GM19463 (cell line): ENCODE measurements at regions not wholly inside any gene's neighbourhood (a gene's known extent, or its start where the extent isn't known, plus 50 kb on each side); places are given as distances from the start of the nearest gene placed in this dataset.

Experiments used
- ATAC-seq: cut with Tn5 transposase; IDR thresholded peaks from one replicate; pipeline ENCODE4 v1.9.1; 2021; ENCODE audit warnings: mild to moderate bottlenecking, moderate library complexity; ENCODE audit not compliant: unreplicated experiment

GRCh38 chr2:217419055-217419671, 559.3 kb upstream of the TNP1 start:
- ATAC-seq = no peak

GRCh38 chr2:217418544-217418943, 558.7 kb upstream of the TNP1 start:
- ATAC-seq = no peak

- ATAC-seq = no peak
Measured at GRCh38 chr2:217418090-217418489, 558.2 kb upstream of the TNP1 start.

GRCh38 chr2:217417536-217417935, 557.7 kb upstream of the TNP1 start:
- no peak for ATAC-seq

- peak; percentile 75 for ATAC-seq
Measured at GRCh38 chr2:217415316-217415715, 555.5 kb upstream of the TNP1 start.

GRCh38 chr2:217414429-217414828, 554.6 kb upstream of the TNP1 start:
- ATAC-seq = no peak

- no peak for ATAC-seq
Measured at GRCh38 chr2:217413193-217413592, 553.3 kb upstream of the TNP1 start.

GRCh38 chr2:217412721-217413120, 552.9 kb upstream of the TNP1 start:
- ATAC-seq = no peak

- ATAC-seq = no peak
Measured at GRCh38 chr2:217412277-217412676, 552.4 kb upstream of the TNP1 start.

GRCh38 chr2:217410681-217410960, 550.8 kb upstream of the TNP1 start:
- no peak for ATAC-seq

GRCh38 chr2:217409949-217410680, 550.3 kb upstream of the TNP1 start:
- no peak for ATAC-seq

GRCh38 chr2:217407362-217407761, 547.5 kb upstream of the TNP1 start:
- ATAC-seq = no peak

GRCh38 chr2:217404236-217404760, 544.4 kb upstream of the TNP1 start:
- no peak for ATAC-seq

- ATAC-seq = no peak
Measured at GRCh38 chr2:217402761-217403383, 543.0 kb upstream of the TNP1 start.

- no peak for ATAC-seq
Measured at GRCh38 chr2:217402144-217402543, 542.3 kb upstream of the TNP1 start.

GRCh38 chr2:217399291-217399690, 539.4 kb upstream of the TNP1 start:
- ATAC-seq = no peak

GRCh38 chr2:217398860-217399259, 539.0 kb upstream of the TNP1 start:
- ATAC-seq = no peak

- ATAC-seq = no peak
Measured at GRCh38 chr2:217398101-217398500, 538.2 kb upstream of the TNP1 start.

- no peak for ATAC-seq
Measured at GRCh38 chr2:217396586-217396985, 536.7 kb upstream of the TNP1 start.

GRCh38 chr2:217396165-217396564, 536.3 kb upstream of the TNP1 start:
- no peak for ATAC-seq

GRCh38 chr2:217394510-217395351, 534.9 kb upstream of the TNP1 start:
- no peak for ATAC-seq
